DND-41 (cell line): ENCODE measurements at regions not wholly inside any gene's neighbourhood (a gene's known extent, or its start where the extent isn't known, plus 50 kb on each side); places are given as distances from the start of the nearest gene placed in this dataset.

Experiments
- CTCF ChIP-seq: IDR thresholded peaks from 2 replicates; pipeline ENCODE4 v1.5.1; 2012; ENCODE audit warnings: borderline replicate concordance, low read length, moderate library complexity, mild to moderate bottlenecking; ENCODE audit not compliant: poor library complexity, severe bottlenecking; ENCODE audit errors: extremely low read depth
- EZH2 ChIP-seq: IDR thresholded peaks from 3 replicates; pipeline ENCODE4 v1.6.1; 2012; ENCODE audit warnings: borderline replicate concordance, low read depth, mild to moderate bottlenecking, moderate library complexity, low read length, inconsistent platforms; ENCODE audit not compliant: severe bottlenecking

- no peak for TF ChIP-seq CTCF
- TF ChIP-seq EZH2, result no peak
Observed at GRCh38 chr3:110567029-110567428, 504.6 kb upstream of the NECTIN3 start.
